Fibroblast of lung (primary cell): ENCODE measurements at regions not wholly inside any gene's neighbourhood (a gene's known extent, or its start where the extent isn't known, plus 50 kb on each side); places are given as distances from the start of the nearest gene placed in this dataset.

Experiments used
- DNase-seq, 2 donors: peaks; one replicate each; pipeline versions ENCODE4 v3.0.0 to v3.0.0-alpha.2; 2010; ENCODE audit warnings: low read depth in 2 of 2
- H2AFZ ChIP-seq: 2 replicates; pipeline ENCODE4 v1.5.1; 2012; ENCODE audit warnings: low read length, control low read depth, inconsistent platforms
- H3K27ac ChIP-seq: 2 replicates; pipeline ENCODE4 v1.5.1; 2011; ENCODE audit warnings: low read length, control low read depth; ENCODE audit not compliant: insufficient read depth
- H3K27me3 ChIP-seq: 2 replicates; pipeline ENCODE4 v1.5.1; 2011; ENCODE audit warnings: mild to moderate bottlenecking, low read length; ENCODE audit not compliant: control insufficient read depth, insufficient read depth
- H3K36me3 ChIP-seq: 2 replicates; pipeline ENCODE4 v1.5.1; 2011; ENCODE audit warnings: low read length; ENCODE audit not compliant: control insufficient read depth, insufficient read depth
- H3K4me1 ChIP-seq: 2 replicates; pipeline ENCODE4 v1.5.1; 2011; ENCODE audit warnings: low read length; ENCODE audit not compliant: control insufficient read depth, insufficient read depth; ENCODE audit errors: extremely low read depth
- H3K4me2 ChIP-seq: 2 replicates; pipeline ENCODE4 v1.5.1; 2011; ENCODE audit warnings: low read length, control low read depth; ENCODE audit not compliant: insufficient read depth; ENCODE audit errors: extremely low read depth
- H3K4me3 ChIP-seq, 4 experiments: fragments of 200-600 bp in 1 of 4; sonication (generic) in 1 of 4; replicated peaks in 1 of 4; 2 replicates each; pipeline ENCODE4 v1.5.1; 2011 to 2016; ENCODE audit warnings: low read length in 4 of 4, low read depth in 3 of 4, mild to moderate bottlenecking in 3 of 4, control low read depth in 2 of 4, inconsistent platforms in 1 of 4, mixed read lengths in 1 of 4; ENCODE audit not compliant: insufficient read depth in 1 of 4; ENCODE audit errors: control extremely low read depth in 1 of 4
- H3K79me2 ChIP-seq: 2 replicates; pipeline ENCODE4 v1.5.1; 2012; ENCODE audit warnings: mild to moderate bottlenecking, low read length, inconsistent platforms; ENCODE audit not compliant: control insufficient read depth, insufficient read depth
- H3K9ac ChIP-seq: 2 replicates; pipeline ENCODE4 v1.5.1; 2011; ENCODE audit warnings: mild to moderate bottlenecking, low read length, control low read depth; ENCODE audit not compliant: insufficient read depth
- H3K9me3 ChIP-seq: 2 replicates; pipeline ENCODE4 v1.5.1; 2012; ENCODE audit warnings: low read depth, low read length; ENCODE audit not compliant: control insufficient read depth, insufficient read depth
- H4K20me1 ChIP-seq: 2 replicates; pipeline ENCODE4 v1.5.1; 2011; ENCODE audit warnings: low read length; ENCODE audit not compliant: control insufficient read depth, insufficient read depth; ENCODE audit errors: extremely low read depth
- CTCF ChIP-seq, 2 donors: IDR thresholded peaks in 1 of 2; conservative IDR thresholded peaks in 1 of 2; 1 replicate in 1 of 2; 2 replicates in 1 of 2; pipeline ENCODE4 v1.5.1; 2011 to 2012; ENCODE audit warnings: low read length in 2 of 2, control low read depth in 1 of 2, inconsistent platforms in 1 of 2, low read depth in 1 of 2, mild to moderate bottlenecking in 1 of 2
- EZH2 ChIP-seq: IDR thresholded peaks from 2 replicates; pipeline ENCODE4 v1.5.1; 2012; ENCODE audit warnings: low read length, control low read depth, mild to moderate bottlenecking; ENCODE audit errors: missing control alignments

GRCh38 chr2:176531608-176532007 is 262.4 kb downstream of the MTX2 start:
- H3K4me2 ChIP-seq = no peak overlapping the region
- H3K4me3 ChIP-seq = no peak overlapping the region
- TF ChIP-seq CTCF (conservative IDR thresholded peaks at IDR 0.05 in 1 of 2, IDR thresholded peaks at IDR 0.05 in 1 of 2; ENCODE audit: low read depth in 1 of 2, low read length in 2 of 2) (no peak), EZH2 (no peak)
- H2AFZ ChIP-seq = no peak overlapping the region
- H3K27ac ChIP-seq = no peak overlapping the region
- no peaks in the 10 kb centered on the region for H3K4me1 ChIP-seq
- H3K36me3 ChIP-seq = no peaks in the 10 kb centered on the region
- no peaks in the 10 kb centered on the region for H3K79me2 ChIP-seq
- H3K9ac ChIP-seq = no peak overlapping the region
- no peaks in the 10 kb centered on the region for H3K9me3 ChIP-seq
- no peaks in the 10 kb centered on the region for H4K20me1 ChIP-seq
- no peaks in the 10 kb centered on the region for H3K27me3 ChIP-seq
- no peak for DNase-seq

- Histone ChIP-seq H3K9ac (no peak overlapping the region), H4K20me1 (no peaks in the 10 kb centered on the region), H3K79me2 (no peaks in the 10 kb centered on the region), H3K9me3 (no peaks in the 10 kb centered on the region), H3K4me2 (no peak overlapping the region), H3K27me3 (no peaks in the 10 kb centered on the region), H2AFZ (no peak overlapping the region), H3K4me3 (no peak overlapping the region), H3K36me3 (no peaks in the 10 kb centered on the region), H3K4me1 (no peaks in the 10 kb centered on the region), H3K27ac (no peak overlapping the region)
- TF ChIP-seq CTCF (conservative IDR thresholded peaks at IDR 0.05 in 1 of 2, IDR thresholded peaks at IDR 0.05 in 1 of 2; ENCODE audit: low read depth in 1 of 2, low read length in 2 of 2) = no peak
- TF ChIP-seq EZH2 = no peak
- DNase-seq = no peak
Observed at GRCh38 chr2:176533505-176534193, 264.4 kb downstream of the MTX2 start.

GRCh38 chr2:176534798-176535466 is 265.7 kb downstream of the MTX2 start:
- no peak for TF ChIP-seq EZH2
- no peak for TF ChIP-seq CTCF (conservative IDR thresholded peaks at IDR 0.05 in 1 of 2, IDR thresholded peaks at IDR 0.05 in 1 of 2; ENCODE audit: low read depth in 1 of 2, low read length in 2 of 2)
- Histone ChIP-seq H3K4me2 (no peak overlapping the region), H3K4me3 (no peak overlapping the region), H3K9ac (no peak overlapping the region), H3K9me3 (no peaks in the 10 kb centered on the region), H3K4me1 (no peaks in the 10 kb centered on the region), H4K20me1 (no peaks in the 10 kb centered on the region), H2AFZ (no peak overlapping the region), H3K79me2 (no peaks in the 10 kb centered on the region), H3K36me3 (no peaks in the 10 kb centered on the region), H3K27me3 (no peaks in the 10 kb centered on the region), H3K27ac (no peak overlapping the region)
- DNase-seq = peak in 1 of 2 donors; percentile 82
